PC-9 (cell line): ENCODE measurements at regions not wholly inside any gene's neighbourhood (a gene's known extent, or its start where the extent isn't known, plus 50 kb on each side); places are given as distances from the start of the nearest gene placed in this dataset.

Source experiments
- BruUV-seq: library from RNA; stranded (reverse); fragments of 400-500 nt; replicated peaks from 2 replicates; lab custom pipeline; 2021; lab: Mats Ljungman, UMichigan
- CTCF ChIA-PET: fragments of 300-600 bp; sonication (Branson Sonifier 250); formaldehyde crosslinking; loops from one replicate; lab custom pipeline; 2022; ENCODE audit warnings: antibody characterized with exemption; lab: Charles Lee
- POLR2A ChIA-PET: fragments of 300-600 bp; sonication (Branson Sonifier 250); formaldehyde crosslinking; loops from one replicate; lab custom pipeline; 2022; ENCODE audit warnings: antibody characterized with exemption; ENCODE audit not compliant: unreplicated experiment; lab: Charles Lee
- DNase-seq, 2 experiments: peaks; one replicate each; pipeline versions ENCODE4 v3.0.0 to v3.0.0-alpha.2; 2015 to 2022; ENCODE audit warnings: mixed read lengths in 1 of 2
- H2AFZ ChIP-seq: fragments of 200-600 bp; sonication (generic); 2 replicates; pipeline ENCODE4 v1.8.1; 2017; ENCODE audit warnings: antibody characterized with exemption
- H3F3A ChIP-seq: fragments of 200-600 bp; sonication (generic); 2 replicates; pipeline ENCODE4 v1.8.1; 2017; ENCODE audit warnings: antibody characterized with exemption, mild to moderate bottlenecking, low read depth; ENCODE audit not compliant: insufficient read depth
- H3K27ac ChIP-seq: fragments of 200-600 bp; sonication (generic); 2 replicates; pipeline ENCODE4 v1.6.1; 2016; ENCODE audit warnings: mixed run types
- H3K27me3 ChIP-seq: fragments of 200-600 bp; sonication (generic); 2 replicates; pipeline ENCODE4 v1.6.1; 2016; ENCODE audit warnings: low read depth, mixed run types; ENCODE audit not compliant: insufficient read depth
- H3K36me3 ChIP-seq: fragments of 200-600 bp; sonication (generic); 2 replicates; pipeline ENCODE4 v1.6.1; 2016; ENCODE audit warnings: low read depth, mixed run types
- H3K4me1 ChIP-seq: fragments of 200-600 bp; sonication (generic); replicated peaks from 2 replicates; pipeline ENCODE4 v1.6.1; 2016; ENCODE audit warnings: mixed run types; ENCODE audit not compliant: insufficient read depth
- H3K4me2 ChIP-seq: fragments of 200-600 bp; sonication (generic); 2 replicates; pipeline ENCODE4 v1.6.1; 2017; ENCODE audit warnings: mixed run types
- H3K4me3 ChIP-seq: fragments of 200-600 bp; sonication (generic); 2 replicates; pipeline ENCODE4 v1.6.1; 2016; ENCODE audit warnings: mixed run types
- H3K79me2 ChIP-seq: fragments of 200-600 bp; sonication (generic); 2 replicates; pipeline ENCODE4 v1.6.1; 2017; ENCODE audit warnings: low read depth, mixed run types
- H3K9me2 ChIP-seq: fragments of 200-600 bp; sonication (generic); 2 replicates; pipeline ENCODE4 v1.8.1; 2017; ENCODE audit warnings: mild to moderate bottlenecking; ENCODE audit not compliant: insufficient read depth
- H3K9me3 ChIP-seq: fragments of 200-600 bp; sonication (generic); 2 replicates; pipeline ENCODE4 v1.8.1; 2016; ENCODE audit warnings: low read depth; ENCODE audit not compliant: insufficient read depth
- H4K20me1 ChIP-seq: fragments of 200-600 bp; sonication (generic); 2 replicates; pipeline ENCODE4 v1.8.1; 2017; ENCODE audit not compliant: insufficient read depth
- EZH2 ChIP-seq: fragments of 200-600 bp; sonication (generic); IDR thresholded peaks from 2 replicates; pipeline ENCODE4 v1.8.0; 2017; ENCODE audit warnings: antibody characterized with exemption, low read depth
- intact Hi-C: fragments of 100-400 bp; cut with micrococcal nuclease; formaldehyde crosslinking; loops from one replicate; pipeline ENCODE4 v1.10.0; 2022; ENCODE audit not compliant: unreplicated experiment
- TF ChIP-seq, protein P1 (sequence below): fragments of 200-600 bp; sonication (generic); conservative IDR thresholded peaks from 2 replicates; pipeline ENCODE4 v1.6.1; 2017; ENCODE audit warnings: mixed run types, antibody characterized with exemption, mild to moderate bottlenecking, moderate library complexity

DNA sequence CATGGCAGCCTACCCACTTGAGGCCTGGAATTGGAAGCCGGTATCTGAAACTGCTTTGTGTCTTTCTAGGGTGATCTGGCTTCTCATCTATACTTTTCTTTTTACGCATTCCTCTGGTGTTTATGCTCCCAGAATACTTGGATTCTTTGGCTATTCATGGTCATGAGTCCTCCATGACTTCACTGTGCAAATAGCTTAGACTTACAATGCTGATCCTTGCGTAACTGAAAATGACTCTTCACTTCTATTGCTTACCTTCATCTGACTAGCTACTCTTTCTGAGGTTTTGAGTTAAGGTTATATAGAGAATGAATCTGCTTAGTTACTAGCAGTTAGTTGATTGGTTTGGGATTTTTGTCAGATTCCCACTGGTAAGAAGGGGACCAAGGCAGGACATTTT lies 121.7 kb upstream of the NOVA1 start:
- ChIA-PET POLR2A (no interaction called here), CTCF (no interaction called here)
- no peaks in the 10 kb centered on the region for H3K9me3 ChIP-seq
- intact Hi-C loops: no loop called here
- H3K4me2 ChIP-seq: no peak overlapping the region
- H3K36me3 ChIP-seq: no peaks in the 10 kb centered on the region
- BruUV-seq: no TSS peak
- DNase-seq: peak in 1 of 2 experiments; percentile 42
- no peaks in the 10 kb centered on the region for H3K27me3 ChIP-seq
- H2AFZ ChIP-seq: no peak overlapping the region
- no peak overlapping the region for H3K4me3 ChIP-seq
- no peaks in the 10 kb centered on the region for H3K79me2 ChIP-seq
- no peaks in the 10 kb centered on the region for H3K9me2 ChIP-seq
- no peaks in the 10 kb centered on the region; the same call in 1 of the 2 replicates for H3K4me1 ChIP-seq
- no peak overlapping the region for H3K27ac ChIP-seq
- no peaks in the 10 kb centered on the region for H3F3A ChIP-seq
- no peaks in the 10 kb centered on the region for H4K20me1 ChIP-seq
- TF ChIP-seq EZH2: no peak
- TF ChIP-seq, protein P1, sequence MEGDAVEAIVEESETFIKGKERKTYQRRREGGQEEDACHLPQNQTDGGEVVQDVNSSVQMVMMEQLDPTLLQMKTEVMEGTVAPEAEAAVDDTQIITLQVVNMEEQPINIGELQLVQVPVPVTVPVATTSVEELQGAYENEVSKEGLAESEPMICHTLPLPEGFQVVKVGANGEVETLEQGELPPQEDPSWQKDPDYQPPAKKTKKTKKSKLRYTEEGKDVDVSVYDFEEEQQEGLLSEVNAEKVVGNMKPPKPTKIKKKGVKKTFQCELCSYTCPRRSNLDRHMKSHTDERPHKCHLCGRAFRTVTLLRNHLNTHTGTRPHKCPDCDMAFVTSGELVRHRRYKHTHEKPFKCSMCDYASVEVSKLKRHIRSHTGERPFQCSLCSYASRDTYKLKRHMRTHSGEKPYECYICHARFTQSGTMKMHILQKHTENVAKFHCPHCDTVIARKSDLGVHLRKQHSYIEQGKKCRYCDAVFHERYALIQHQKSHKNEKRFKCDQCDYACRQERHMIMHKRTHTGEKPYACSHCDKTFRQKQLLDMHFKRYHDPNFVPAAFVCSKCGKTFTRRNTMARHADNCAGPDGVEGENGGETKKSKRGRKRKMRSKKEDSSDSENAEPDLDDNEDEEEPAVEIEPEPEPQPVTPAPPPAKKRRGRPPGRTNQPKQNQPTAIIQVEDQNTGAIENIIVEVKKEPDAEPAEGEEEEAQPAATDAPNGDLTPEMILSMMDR: no peak

DNA sequence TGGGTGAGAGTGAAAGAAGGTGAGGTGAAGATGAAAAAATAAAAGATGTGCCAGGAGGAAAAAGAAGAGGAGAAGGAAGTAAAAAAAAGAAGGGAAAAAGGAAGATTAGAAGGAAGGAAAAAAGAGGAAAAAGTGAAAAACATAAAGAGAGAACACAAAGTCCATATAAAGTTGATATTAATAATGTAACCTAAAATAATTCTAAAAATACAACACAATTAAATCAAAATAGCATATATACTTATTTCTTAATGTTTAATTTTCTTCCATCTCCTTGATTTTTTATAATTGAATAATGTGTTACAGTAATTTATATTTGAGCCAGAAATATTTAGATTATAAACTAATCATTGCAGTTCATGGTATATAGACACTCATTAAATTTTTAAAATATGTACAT lies 124.4 kb upstream of the NOVA1 start:
- DNase-seq: no peak
- no peaks in the 10 kb centered on the region for H3K27me3 ChIP-seq
- ChIA-PET CTCF (no interaction called here), POLR2A (no interaction called here)
- TF ChIP-seq EZH2: no peak
- no peaks in the 10 kb centered on the region for H3F3A ChIP-seq
- no peaks in the 10 kb centered on the region for H3K9me3 ChIP-seq
- no peaks in the 10 kb centered on the region for H3K9me2 ChIP-seq
- no peak overlapping the region for H3K4me2 ChIP-seq
- intact Hi-C loops: no loop called here
- H3K4me1 ChIP-seq: no peaks in the 10 kb centered on the region; the same call in 1 of the 2 replicates
- no TSS peak for BruUV-seq
- no peaks in the 10 kb centered on the region for H4K20me1 ChIP-seq
- no peak overlapping the region for H3K27ac ChIP-seq
- H3K79me2 ChIP-seq: no peaks in the 10 kb centered on the region
- no peak overlapping the region for H3K4me3 ChIP-seq
- H3K36me3 ChIP-seq: no peaks in the 10 kb centered on the region
- no peak overlapping the region for H2AFZ ChIP-seq

DNA sequence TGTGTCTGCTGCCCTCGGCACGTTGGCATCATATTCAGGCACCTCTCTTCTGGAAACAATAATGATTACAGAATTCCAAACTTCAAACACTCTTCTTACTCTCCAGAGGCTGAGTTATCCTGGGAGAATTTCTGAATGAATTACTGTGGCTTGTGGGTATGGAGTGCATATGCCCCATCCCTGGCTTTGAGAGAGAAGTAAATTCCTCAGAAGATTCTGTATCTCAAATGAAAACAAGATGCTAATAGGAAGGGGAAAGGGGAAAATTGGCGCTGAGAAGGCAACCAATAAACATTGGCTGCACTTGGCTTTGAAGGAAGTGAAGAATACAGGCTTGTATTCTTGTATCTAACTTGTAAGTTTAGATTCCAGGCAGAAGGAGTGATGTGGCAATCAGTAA lies 132.0 kb upstream of the NOVA1 start:
- Histone ChIP-seq H4K20me1 (no peaks in the 10 kb centered on the region), H3K27me3 (no peaks in the 10 kb centered on the region), H3K79me2 (no peaks in the 10 kb centered on the region), H3K36me3 (no peaks in the 10 kb centered on the region), H3K4me2 (no peak overlapping the region), H3K4me3 (no peak overlapping the region), H3K27ac (no peak overlapping the region), H2AFZ (no peak overlapping the region), H3K9me3 (no peaks in the 10 kb centered on the region), H3K4me1 (no peaks in the 10 kb centered on the region), H3F3A (no peaks in the 10 kb centered on the region), H3K9me2 (no peaks in the 10 kb centered on the region)
- ChIA-PET POLR2A (no interaction called here), CTCF (no interaction called here)
- intact Hi-C loops: no loop called here
- BruUV-seq: no TSS peak
- DNase-seq: no peak
- TF ChIP-seq, protein P1: no peak
- TF ChIP-seq EZH2: no peak
